Tibial nerve (tissue), 4 donors: ENCODE measurements at regions not wholly inside any gene's neighbourhood (a gene's known extent, or its start where the extent isn't known, plus 50 kb on each side); places are given as distances from the start of the nearest gene placed in this dataset.
"Not testable (repeated sequence)": the region's sequence is repeated elsewhere in the genome, so short reads cannot be mapped to it uniquely, and the experiment has no call there.

Experiments
- DNase-seq, 2 donors: peaks; one replicate each; pipeline ENCODE4 v3.0.0-alpha.2; 2019; ENCODE audit warnings: low spot score in 2 of 2
- H3K27ac ChIP-seq, 4 donors: fragments of 200-600 bp; sonication (generic) in 3 of 4; one replicate each; pipeline ENCODE4 v1.5.1; 2017 to 2019; ENCODE audit warnings: mild to moderate bottlenecking in 1 of 4
- H3K27me3 ChIP-seq, 2 donors: fragments of 200-600 bp; sonication (generic) in 1 of 2; one replicate each; pipeline versions ENCODE4 v1.5.1 to v1.6.0; 2017 to 2019
- H3K36me3 ChIP-seq, 3 donors: fragments of 200-600 bp; sonication (generic); one replicate each; pipeline ENCODE4 v1.5.1; 2018 to 2019
- H3K4me1 ChIP-seq, 4 donors: fragments of 200-600 bp; sonication (generic) in 3 of 4; one replicate each; pipeline ENCODE4 v1.5.1; 2017 to 2019
- H3K4me3 ChIP-seq, 4 donors: fragments of 200-600 bp; sonication (generic) in 3 of 4; one replicate each; pipeline ENCODE4 v1.5.1; 2017 to 2019; ENCODE audit warnings: mild to moderate bottlenecking in 1 of 4, moderate library complexity in 1 of 4
- H3K9me3 ChIP-seq, 4 donors: fragments of 200-600 bp; sonication (generic) in 3 of 4; one replicate each; pipeline ENCODE4 v1.5.1; 2017 to 2019
- CTCF ChIP-seq, 5 experiments: fragments of 200-600 bp in 3 of 5; fragments of 450-650 bp in 2 of 5; sonication (generic) in 3 of 5; IDR thresholded peaks; one replicate each; pipeline ENCODE4 v1.5.1; 2016 to 2019; ENCODE audit warnings: antibody characterized with exemption in 5 of 5, mild to moderate bottlenecking in 3 of 5, moderate library complexity in 2 of 5
- EP300 ChIP-seq, 2 donors: sonication (generic); formaldehyde crosslinking; IDR thresholded peaks; one replicate each; pipeline ENCODE4 v1.6.1; 2017; ENCODE audit warnings: antibody characterized with exemption in 2 of 2, mild to moderate bottlenecking in 1 of 2
- POLR2A ChIP-seq, 2 donors: fragments of 450-650 bp; IDR thresholded peaks; one replicate each; pipeline ENCODE4 v1.6.1; 2017; ENCODE audit warnings: antibody characterized with exemption in 2 of 2, mild to moderate bottlenecking in 2 of 2, moderate library complexity in 2 of 2
- WGBS, 2 donors: methylation state at CpG; one replicate each; pipeline ENCODE4 v1.1.5; 2018; 5-methylcytosine and 5-hydroxymethylcytosine counted together

- no peak for DNase-seq
- H3K27ac ChIP-seq, result no peak overlapping the region
- no peaks in the 10 kb centered on the region for H3K9me3 ChIP-seq
- WGBS, 2 donors, result 66 to 79% methylated on average over 3 of the region's 3 CpGs
- H3K4me3 ChIP-seq, result no peak overlapping the region
- H3K27me3 ChIP-seq, result no peaks in the 10 kb centered on the region
- no peaks in the 10 kb centered on the region for H3K4me1 ChIP-seq
- no peak for TF ChIP-seq POLR2A (IDR thresholded peaks at IDR 0.05)
- TF ChIP-seq EP300 (IDR thresholded peaks at IDR 0.05), result no peak
- TF ChIP-seq CTCF (IDR thresholded peaks at IDR 0.05), result no peak
- H3K36me3 ChIP-seq, result no peaks in the 10 kb centered on the region
Measured at GRCh38 chr3:82586414-82586813, 825.0 kb upstream of the GBE1 start.

GRCh38 chr3:82586002-82586401 lies 824.6 kb upstream of the GBE1 start:
- not testable (repeated sequence) for H3K27me3 ChIP-seq, DNase-seq, H3K9me3 ChIP-seq, H3K4me1 ChIP-seq, H3K4me3 ChIP-seq, H3K36me3 ChIP-seq, H3K27ac ChIP-seq
- WGBS, 2 donors, result 48 to 76% methylated on average over 5 of the region's 5 CpGs

- 51% methylated on average over 2 of the region's 2 CpGs for WGBS, 2 donors
- not testable (repeated sequence) for DNase-seq, H3K36me3 ChIP-seq, H3K27ac ChIP-seq, H3K9me3 ChIP-seq, H3K4me1 ChIP-seq, H3K27me3 ChIP-seq, H3K4me3 ChIP-seq
Measured at GRCh38 chr3:82585591-82585990, 824.1 kb upstream of the GBE1 start.

GRCh38 chr3:82584861-82585260 lies 823.4 kb upstream of the GBE1 start:
- not testable (repeated sequence) for H3K4me1 ChIP-seq, H3K36me3 ChIP-seq, H3K4me3 ChIP-seq, H3K27me3 ChIP-seq, H3K27ac ChIP-seq, DNase-seq, H3K9me3 ChIP-seq
- 85% methylated on average over 14 of the region's 27 CpGs; no CpG with 5 or more reads in 1 of the 2 donors for WGBS, 2 donors

GRCh38 chr3:82584415-82584814 lies 823.0 kb upstream of the GBE1 start:
- not testable (repeated sequence) for H3K27ac ChIP-seq, H3K9me3 ChIP-seq, H3K4me3 ChIP-seq, H3K4me1 ChIP-seq, DNase-seq, H3K36me3 ChIP-seq, H3K27me3 ChIP-seq
- 92 to 98% methylated on average over 14 to 20 of the region's 25 CpGs for WGBS, 2 donors

- Histone ChIP-seq H3K4me3 (no peak overlapping the region), H3K4me1 (no peaks in the 10 kb centered on the region), H3K36me3 (no peaks in the 10 kb centered on the region), H3K9me3 (no peaks in the 10 kb centered on the region), H3K27ac (no peak overlapping the region), H3K27me3 (no peaks in the 10 kb centered on the region)
- TF ChIP-seq CTCF (IDR thresholded peaks at IDR 0.05) (no peak), EP300 (IDR thresholded peaks at IDR 0.05) (no peak), POLR2A (IDR thresholded peaks at IDR 0.05) (no peak)
- no peak for DNase-seq
- WGBS, 2 donors, result 76 to 83% methylated on average over 3 of the region's 3 CpGs
Measured at GRCh38 chr3:82581350-82581749, 819.9 kb upstream of the GBE1 start.

GRCh38 chr3:82572721-82573120 lies 811.3 kb upstream of the GBE1 start:
- no peak for DNase-seq
- TF ChIP-seq EP300 (IDR thresholded peaks at IDR 0.05) (no peak), POLR2A (IDR thresholded peaks at IDR 0.05) (no peak), CTCF (IDR thresholded peaks at IDR 0.05) (no peak)

More at GRCh38 chr3:82572721-82573120, 811.3 kb upstream of the GBE1 start:
- H3K9me3 ChIP-seq, result no peaks in the 10 kb centered on the region
- no peak overlapping the region for H3K27ac ChIP-seq
- H3K27me3 ChIP-seq, result no peaks in the 10 kb centered on the region
- H3K4me1 ChIP-seq, result no peaks in the 10 kb centered on the region
- no peak overlapping the region for H3K4me3 ChIP-seq
- no peaks in the 10 kb centered on the region for H3K36me3 ChIP-seq
